Panc1 (cell line): ENCODE measurements at regions not wholly inside any gene's neighbourhood (a gene's known extent, or its start where the extent isn't known, plus 50 kb on each side); places are given as distances from the start of the nearest gene placed in this dataset.

Source experiments
- ATAC-seq: fragments of 200-7000 bp; cut with Tn5 transposase; 2 replicates; pipeline ENCODE4 v1.9.1; 2020; ENCODE audit warnings: mild to moderate bottlenecking, moderate library complexity
- BruUV-seq: library from RNA; stranded (reverse); fragments of 400-500 nt; replicated peaks from 2 replicates; lab custom pipeline; 2021; lab: Mats Ljungman, UMichigan
- CTCF ChIA-PET: fragments of 300-600 bp; sonication (Branson Sonifier 250); formaldehyde crosslinking; loops from one replicate; lab custom pipeline; 2022; ENCODE audit warnings: antibody characterized with exemption; lab: Charles Lee
- POLR2A ChIA-PET: fragments of 300-600 bp; sonication (Branson Sonifier 250); formaldehyde crosslinking; loops from one replicate; lab custom pipeline; 2022; ENCODE audit warnings: antibody characterized with exemption; lab: Charles Lee
- DNase-seq: peaks from one replicate; pipeline ENCODE4 v3.0.0-alpha.2; 2010; ENCODE audit warnings: low read depth, low spot score
- H3K27ac ChIP-seq: 2 replicates; pipeline ENCODE4 v1.5.1; 2011; ENCODE audit warnings: mild to moderate bottlenecking, low read length, inconsistent platforms
- H3K27me3 ChIP-seq: fragments of 200-500 bp; sonication (Bioruptor generic); 2 replicates; pipeline ENCODE4 v1.6.0; 2014; ENCODE audit warnings: low read length, inconsistent platforms; ENCODE audit not compliant: control insufficient read depth, insufficient read depth
- H3K36me3 ChIP-seq: fragments of 200-500 bp; sonication (Bioruptor generic); 2 replicates; pipeline ENCODE4 v1.5.1; 2014; ENCODE audit warnings: inconsistent platforms, mild to moderate bottlenecking, low read length, moderate library complexity; ENCODE audit not compliant: control insufficient read depth, insufficient read depth
- H3K4me1 ChIP-seq: 2 replicates; pipeline ENCODE4 v1.5.1; 2011; ENCODE audit warnings: inconsistent platforms, mild to moderate bottlenecking, low read length, moderate library complexity; ENCODE audit not compliant: control insufficient read depth, insufficient read depth
- H3K4me3 ChIP-seq, 2 experiments: 2 replicates each; pipeline ENCODE4 v1.5.1; 2011 to 2012; ENCODE audit warnings: low read depth in 2 of 2, low read length in 2 of 2, mild to moderate bottlenecking in 2 of 2, inconsistent platforms in 1 of 2, moderate library complexity in 1 of 2
- H3K9me3 ChIP-seq: fragments of 200-500 bp; sonication (Bioruptor generic); 2 replicates; pipeline ENCODE4 v1.5.1; 2014; ENCODE audit warnings: low read depth, mild to moderate bottlenecking, inconsistent platforms, low read length, moderate library complexity; ENCODE audit not compliant: control insufficient read depth, insufficient read depth
- CTCF ChIP-seq: fragments of 450-650 bp; IDR thresholded peaks from 2 replicates; pipeline ENCODE4 v1.5.1; 2017; ENCODE audit warnings: mild to moderate bottlenecking
- POLR2AphosphoS5 ChIP-seq: IDR thresholded peaks from 2 replicates; pipeline ENCODE4 v1.6.1; 2012; ENCODE audit warnings: mild to moderate bottlenecking, low read depth, low read length, moderate library complexity
- REST ChIP-seq, 2 experiments: IDR thresholded peaks; 2 replicates each; pipeline ENCODE4 v1.6.1; 2011 to 2012; ENCODE audit warnings: low read depth in 2 of 2, control low read depth in 1 of 2, low read length in 1 of 2, mild to moderate bottlenecking in 1 of 2, moderate library complexity in 1 of 2; ENCODE audit not compliant: insufficient read depth in 1 of 2
- SIN3A ChIP-seq: IDR thresholded peaks from 2 replicates; pipeline ENCODE4 v1.6.1; 2012; ENCODE audit warnings: low read depth, mild to moderate bottlenecking, low read length, moderate library complexity, borderline replicate concordance; ENCODE audit not compliant: insufficient read depth
- TCF7L2 ChIP-seq: IDR thresholded peaks from 2 replicates; pipeline ENCODE4 v1.6.1; 2011; ENCODE audit warnings: mild to moderate bottlenecking, low read depth, low read length, inconsistent platforms
- in situ Hi-C: cut with HindIII; loops from 2 replicates; pipeline ENCODE4 v1.10.0; 2016; ENCODE audit warnings: low sequenced_read_pairs, low pct_unique_long_range_greater_than_20kb
- intact Hi-C: fragments of 100-400 bp; cut with micrococcal nuclease; formaldehyde crosslinking; loops from one replicate; pipeline ENCODE4 v1.10.0; 2022; ENCODE audit not compliant: unreplicated experiment

GRCh38 chr10:61061923-61062504 lies 118.0 kb upstream of the RHOBTB1 start:
- Histone ChIP-seq H3K36me3 (no peaks in the 10 kb centered on the region), H3K27ac (no peak overlapping the region), H3K4me3 (no peak overlapping the region), H3K9me3 (no peaks in the 10 kb centered on the region), H3K27me3 (peaks cover 6% of the 10 kb centered on the region; the same call in 1 of the 2 replicates), H3K4me1 (no peaks in the 10 kb centered on the region)
- BruUV-seq, result no TSS peak
- ChIA-PET POLR2A (no interaction called here), CTCF (no interaction called here)
- DNase-seq, result no peak
- ATAC-seq, result no peak
- intact Hi-C loops (no loop called here), in situ Hi-C loops (no loop called here)
- TF ChIP-seq SIN3A, result no peak

GRCh38 chr10:61059636-61060035 lies 115.7 kb upstream of the RHOBTB1 start:
- no peak for TF ChIP-seq POLR2AphosphoS5
- TF ChIP-seq CTCF, result peak; percentile 10; the same call in 1 of the 2 replicates
- BruUV-seq, result no TSS peak
- ATAC-seq (no peak), DNase-seq (no peak)
- ChIA-PET POLR2A (no interaction called here), CTCF (no interaction called here)
- intact Hi-C loops (no loop called here), in situ Hi-C loops (no loop called here)
- no peaks in the 10 kb centered on the region for H3K9me3 ChIP-seq
- H3K27me3 ChIP-seq, result peaks cover 3% of the 10 kb centered on the region; the same call in 1 of the 2 replicates
- H3K36me3 ChIP-seq, result no peaks in the 10 kb centered on the region
- no peaks in the 10 kb centered on the region for H3K4me1 ChIP-seq
- H3K4me3 ChIP-seq, result no peak overlapping the region
- H3K27ac ChIP-seq, result no peak overlapping the region

GRCh38 chr10:61052469-61053205 lies 108.7 kb upstream of the RHOBTB1 start:
- DNase-seq, result no peak
- Histone ChIP-seq H3K36me3 (no peaks in the 10 kb centered on the region), H3K27me3 (peaks cover 3% of the 10 kb centered on the region), H3K9me3 (no peaks in the 10 kb centered on the region), H3K27ac (no peak overlapping the region), H3K4me1 (no peaks in the 10 kb centered on the region), H3K4me3 (no peak overlapping the region)
- ATAC-seq, result no peak
- POLR2A ChIA-PET, result interaction anchor here (1.0 kb wide), 1 partner anchor 10 kb away, joined by 3 read pairs; no protein-coding TSS in a partner anchor
- in situ Hi-C loops, result no loop called here
- CTCF ChIA-PET, result no interaction called here
- no peak for TF ChIP-seq CTCF
- TF ChIP-seq TCF7L2, result no peak
- no peak for TF ChIP-seq REST (IDR thresholded peaks at IDR 0.05; ENCODE audit: insufficient read depth in 1 of 2, low read depth in 2 of 2, low read length in 1 of 2)
- no peak for TF ChIP-seq POLR2AphosphoS5
- TF ChIP-seq SIN3A, result no peak
- BruUV-seq, result no TSS peak
- intact Hi-C loops, result no loop called here
